Astrocyte (in vitro differentiated cells and primary cell): ENCODE measurements at regions not wholly inside any gene's neighbourhood (a gene's known extent, or its start where the extent isn't known, plus 50 kb on each side); places are given as distances from the start of the nearest gene placed in this dataset.

Experiments used
- DNase-seq: peaks from one replicate; pipeline ENCODE4 v3.0.0-alpha.2; 2010; ENCODE audit warnings: low read depth
- FAIRE-seq: peaks from 2 replicates; lab custom pipeline; 2011; peaks lifted over from hg19 to GRCh38; lab: Jason Lieb, UNC
- H2AFZ ChIP-seq: 2 replicates; pipeline ENCODE4 v1.6.0; 2012; ENCODE audit warnings: low read depth, low read length, inconsistent platforms
- H3K27ac ChIP-seq: 2 replicates; pipeline ENCODE4 v1.5.1; 2011; ENCODE audit warnings: low read depth, low read length, inconsistent platforms
- H3K27me3 ChIP-seq: 2 replicates; pipeline ENCODE4 v1.6.0; 2011; ENCODE audit warnings: low read length, inconsistent platforms; ENCODE audit not compliant: insufficient read depth
- H3K36me3 ChIP-seq: 2 replicates; pipeline ENCODE4 v1.5.1; 2011; ENCODE audit warnings: low read length, inconsistent platforms; ENCODE audit not compliant: insufficient read depth
- H3K4me1 ChIP-seq: 2 replicates; pipeline ENCODE4 v1.5.1; 2011; ENCODE audit warnings: low read length, inconsistent platforms; ENCODE audit not compliant: insufficient read depth
- H3K4me2 ChIP-seq: 2 replicates; pipeline ENCODE4 v1.6.0; 2012; ENCODE audit warnings: low read length, inconsistent platforms
- H3K4me3 ChIP-seq: 2 replicates; pipeline ENCODE4 v1.5.1; 2011; ENCODE audit warnings: low read depth, mild to moderate bottlenecking, low read length, inconsistent platforms; ENCODE audit not compliant: insufficient read depth
- H3K79me2 ChIP-seq: 2 replicates; pipeline ENCODE4 v1.6.0; 2012; ENCODE audit warnings: mild to moderate bottlenecking, low read length, inconsistent platforms; ENCODE audit not compliant: insufficient read depth
- H3K9ac ChIP-seq: 2 replicates; pipeline ENCODE4 v1.6.0; 2012; ENCODE audit warnings: mild to moderate bottlenecking, low read length, inconsistent platforms
- H3K9me3 ChIP-seq: 2 replicates; pipeline ENCODE4 v1.5.1; 2012; ENCODE audit warnings: low read depth, mild to moderate bottlenecking, low read length, inconsistent platforms; ENCODE audit not compliant: insufficient read depth
- H4K20me1 ChIP-seq: 2 replicates; pipeline ENCODE4 v1.6.0; 2012; ENCODE audit warnings: low read length, inconsistent platforms; ENCODE audit not compliant: insufficient read depth
- H3K27ac Mint-ChIP-seq: one replicate; pipeline ENCODE4 v1.8.0; 2021; ENCODE audit warnings: mild to moderate bottlenecking, mixed read lengths; ENCODE audit not compliant: unreplicated experiment
- H3K27me3 Mint-ChIP-seq: one replicate; pipeline ENCODE4 v1.8.0; 2021; ENCODE audit warnings: low read depth, mixed read lengths; ENCODE audit not compliant: unreplicated experiment
- H3K36me3 Mint-ChIP-seq: one replicate; pipeline ENCODE4 v1.8.0; 2021; ENCODE audit warnings: low read depth, mixed read lengths; ENCODE audit not compliant: unreplicated experiment
- H3K4me1 Mint-ChIP-seq: one replicate; pipeline ENCODE4 v1.8.0; 2021; ENCODE audit warnings: low read depth, mixed read lengths; ENCODE audit not compliant: unreplicated experiment
- H3K4me3 Mint-ChIP-seq: one replicate; pipeline ENCODE4 v1.8.0; 2021; ENCODE audit warnings: mild to moderate bottlenecking, moderate library complexity, mixed read lengths; ENCODE audit not compliant: unreplicated experiment
- H3K9me3 Mint-ChIP-seq: one replicate; pipeline ENCODE4 v1.8.0; 2021; ENCODE audit warnings: mild to moderate bottlenecking, mixed read lengths; ENCODE audit not compliant: unreplicated experiment
- CTCF ChIP-seq: IDR thresholded peaks from 2 replicates; pipeline ENCODE4 v1.5.1; 2011; ENCODE audit warnings: low read depth, mild to moderate bottlenecking, inconsistent platforms, low read length, moderate library complexity; ENCODE audit not compliant: insufficient read depth
- EZH2 ChIP-seq: IDR thresholded peaks from 2 replicates; pipeline ENCODE4 v1.6.1; 2012; ENCODE audit warnings: mild to moderate bottlenecking, low read length, inconsistent platforms; ENCODE audit not compliant: insufficient read depth

- Histone ChIP-seq H3K27me3 (no peaks in the 10 kb centered on the region), H3K27ac (no peak overlapping the region), H3K4me1 (no peaks in the 10 kb centered on the region), H3K79me2 (no peaks in the 10 kb centered on the region), H3K4me3 (no peak overlapping the region), H3K36me3 (no peaks in the 10 kb centered on the region), H2AFZ (no peak overlapping the region), H3K9ac (no peak overlapping the region), H4K20me1 (no peaks in the 10 kb centered on the region), H3K9me3 (no peaks in the 10 kb centered on the region), H3K4me2 (no peak overlapping the region)
- H3K36me3 Mint-ChIP-seq: no peaks in the 10 kb centered on the region
- H3K27ac Mint-ChIP-seq: no peak overlapping the region
- peaks cover 6% of the 10 kb centered on the region for H3K27me3 Mint-ChIP-seq
- FAIRE-seq (no peak), DNase-seq (no peak)
- peaks cover 7% of the 10 kb centered on the region for H3K9me3 Mint-ChIP-seq
- TF ChIP-seq EZH2: no peak
- no peak for TF ChIP-seq CTCF
- no peaks in the 10 kb centered on the region for H3K4me1 Mint-ChIP-seq
- no peak overlapping the region for H3K4me3 Mint-ChIP-seq
Measured at GRCh38 chr4:14771094-14771493, 231.2 kb upstream of the CPEB2 start.

- H3K4me3 Mint-ChIP-seq: no peak overlapping the region
- peaks cover 5% of the 10 kb centered on the region for H3K27me3 Mint-ChIP-seq
- H4K20me1 ChIP-seq: no peaks in the 10 kb centered on the region
- DNase-seq: no peak
- H3K4me3 ChIP-seq: no peak overlapping the region
- H3K36me3 Mint-ChIP-seq: no peaks in the 10 kb centered on the region
- H3K4me2 ChIP-seq: no peak overlapping the region
- no peak for FAIRE-seq
- H3K27ac Mint-ChIP-seq: no peak overlapping the region
- H3K4me1 ChIP-seq: no peaks in the 10 kb centered on the region
- H3K9ac ChIP-seq: no peak overlapping the region
- H3K27me3 ChIP-seq: no peaks in the 10 kb centered on the region
- TF ChIP-seq CTCF (no peak), EZH2 (no peak)
- H3K36me3 ChIP-seq: no peaks in the 10 kb centered on the region
- H3K9me3 Mint-ChIP-seq: peaks cover 8% of the 10 kb centered on the region
- H3K9me3 ChIP-seq: no peaks in the 10 kb centered on the region
- H3K27ac ChIP-seq: no peak overlapping the region
- no peaks in the 10 kb centered on the region for H3K4me1 Mint-ChIP-seq
- H2AFZ ChIP-seq: no peak overlapping the region
- no peaks in the 10 kb centered on the region for H3K79me2 ChIP-seq
Measured at GRCh38 chr4:14771504-14772175, 230.6 kb upstream of the CPEB2 start.

- no peak overlapping the region for H3K4me3 Mint-ChIP-seq
- H3K9ac ChIP-seq: no peak overlapping the region
- FAIRE-seq: no peak
Measured at GRCh38 chr4:14772388-14772787, 229.9 kb upstream of the CPEB2 start.

More at GRCh38 chr4:14772388-14772787, 229.9 kb upstream of the CPEB2 start:
- Mint-ChIP-seq H3K9me3 (peaks cover 11% of the 10 kb centered on the region), H3K36me3 (no peaks in the 10 kb centered on the region), H3K27me3 (peaks cover 4% of the 10 kb centered on the region), H3K27ac (no peak overlapping the region), H3K4me1 (no peaks in the 10 kb centered on the region)
- H4K20me1 ChIP-seq: no peaks in the 10 kb centered on the region
- H3K27me3 ChIP-seq: no peaks in the 10 kb centered on the region
- no peak for DNase-seq
- no peak for TF ChIP-seq CTCF
- no peak for TF ChIP-seq EZH2
- H3K79me2 ChIP-seq: no peaks in the 10 kb centered on the region
- H3K36me3 ChIP-seq: no peaks in the 10 kb centered on the region
- no peak overlapping the region for H3K27ac ChIP-seq
- no peak overlapping the region for H2AFZ ChIP-seq
- H3K4me3 ChIP-seq: no peak overlapping the region
- H3K9me3 ChIP-seq: no peaks in the 10 kb centered on the region
- H3K4me2 ChIP-seq: no peak overlapping the region
- no peaks in the 10 kb centered on the region for H3K4me1 ChIP-seq
